ENCODE measurements at regions not wholly inside any gene's neighbourhood (a gene's known extent, or its start where the extent isn't known, plus 50 kb on each side); places are given as distances from the start of the nearest gene placed in this dataset.

DNA sequence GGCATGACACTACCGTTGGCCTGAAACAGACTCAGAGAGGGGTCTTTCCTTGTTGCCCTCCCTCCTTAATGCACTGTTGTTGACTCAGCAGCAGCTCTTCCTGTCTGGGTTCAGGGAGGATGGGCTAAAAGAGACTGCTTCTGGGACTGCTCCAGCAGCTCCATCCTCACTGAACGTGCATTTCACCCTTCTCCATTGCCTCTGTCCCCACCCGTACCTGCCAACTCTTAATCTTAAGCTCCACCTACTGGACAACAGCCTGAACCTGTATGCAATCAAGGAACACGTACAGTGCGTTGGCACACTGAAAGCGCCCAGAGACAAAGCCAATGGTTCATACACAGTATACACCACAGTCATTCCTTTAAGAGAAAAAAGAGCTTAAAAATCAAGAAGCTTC is 230.8 kb upstream of the RAB6C start:
- no peak for TF ChIP-seq NRF1 (IDR thresholded peaks at IDR 0.05; ENCODE audit: low read depth, low read length)
- no peak for TF ChIP-seq RCOR1 (IDR thresholded peaks at IDR 0.05; ENCODE audit: low read length)
- TF ChIP-seq POLR2AphosphoS5 (IDR thresholded peaks at IDR 0.05; ENCODE audit: low read depth, low read length): no peak
- no peak for TF ChIP-seq JUND (IDR thresholded peaks at IDR 0.05)
- no peak for TF ChIP-seq EP300 (IDR thresholded peaks at IDR 0.05; ENCODE audit: borderline replicate concordance in 1 of 2, low read depth in 1 of 2, low read length in 1 of 2)
- TF ChIP-seq, protein P1, sequence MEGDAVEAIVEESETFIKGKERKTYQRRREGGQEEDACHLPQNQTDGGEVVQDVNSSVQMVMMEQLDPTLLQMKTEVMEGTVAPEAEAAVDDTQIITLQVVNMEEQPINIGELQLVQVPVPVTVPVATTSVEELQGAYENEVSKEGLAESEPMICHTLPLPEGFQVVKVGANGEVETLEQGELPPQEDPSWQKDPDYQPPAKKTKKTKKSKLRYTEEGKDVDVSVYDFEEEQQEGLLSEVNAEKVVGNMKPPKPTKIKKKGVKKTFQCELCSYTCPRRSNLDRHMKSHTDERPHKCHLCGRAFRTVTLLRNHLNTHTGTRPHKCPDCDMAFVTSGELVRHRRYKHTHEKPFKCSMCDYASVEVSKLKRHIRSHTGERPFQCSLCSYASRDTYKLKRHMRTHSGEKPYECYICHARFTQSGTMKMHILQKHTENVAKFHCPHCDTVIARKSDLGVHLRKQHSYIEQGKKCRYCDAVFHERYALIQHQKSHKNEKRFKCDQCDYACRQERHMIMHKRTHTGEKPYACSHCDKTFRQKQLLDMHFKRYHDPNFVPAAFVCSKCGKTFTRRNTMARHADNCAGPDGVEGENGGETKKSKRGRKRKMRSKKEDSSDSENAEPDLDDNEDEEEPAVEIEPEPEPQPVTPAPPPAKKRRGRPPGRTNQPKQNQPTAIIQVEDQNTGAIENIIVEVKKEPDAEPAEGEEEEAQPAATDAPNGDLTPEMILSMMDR (IDR thresholded peaks at IDR 0.05): no peak
- TF ChIP-seq, protein P2, sequence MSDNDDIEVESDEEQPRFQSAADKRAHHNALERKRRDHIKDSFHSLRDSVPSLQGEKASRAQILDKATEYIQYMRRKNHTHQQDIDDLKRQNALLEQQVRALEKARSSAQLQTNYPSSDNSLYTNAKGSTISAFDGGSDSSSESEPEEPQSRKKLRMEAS (IDR thresholded peaks at IDR 0.05; ENCODE audit: low read depth): no peak
- no peak for TF ChIP-seq ELF1 (IDR thresholded peaks at IDR 0.05)
- TF ChIP-seq EZH2phosphoT487 (IDR thresholded peaks at IDR 0.05; ENCODE audit: borderline replicate concordance, low read depth): no peak
- no peak for TF ChIP-seq USF2 (IDR thresholded peaks at IDR 0.05; ENCODE audit: borderline replicate concordance, low read depth, low read length)

All from SK-N-SH (cell line).